ENCODE measurements at regions not wholly inside any gene's neighbourhood (a gene's known extent, or its start where the extent isn't known, plus 50 kb on each side); places are given as distances from the start of the nearest gene placed in this dataset.

DNA sequence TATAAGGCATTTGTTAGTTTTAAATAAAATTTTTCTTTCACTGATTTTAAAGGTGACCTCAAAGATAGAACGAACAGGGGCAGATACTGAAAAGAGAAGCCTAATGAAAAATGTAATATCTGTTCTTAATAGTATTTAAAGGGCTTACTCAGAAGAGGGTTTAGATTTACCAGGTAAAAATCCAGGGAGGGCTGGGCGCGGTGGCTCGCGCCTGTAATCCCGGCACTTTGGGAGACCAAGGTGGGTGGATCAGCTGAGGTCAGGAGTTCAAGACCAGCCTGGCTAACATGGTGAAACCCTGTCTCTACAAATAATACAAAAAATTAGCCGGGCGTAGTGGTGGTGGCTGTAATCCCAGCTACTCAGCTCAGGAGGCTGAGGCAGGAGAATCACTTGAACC is 108.3 kb upstream of the CNTNAP2 start:
- ChIA-PET CTCF (ENCODE audit: unreplicated experiment) (interaction anchor here (0.6 kb wide), 1 partner anchor 15 kb away, joined by 4 read pairs; no protein-coding TSS in a partner anchor), POLR2A (interaction anchor here (0.6 to 1.4 kb wide), 4 partner anchors 39 to 748 kb away, joined by 3 read pairs; no protein-coding TSS in a partner anchor)
- H3K4me2 ChIP-seq (ENCODE audit: low read length) = peak overlapping the region; percentile 39; the same call in 1 of the 2 replicates
- H3K4me1 ChIP-seq (ENCODE audit: insufficient read depth, low read length, poor library complexity, severe bottlenecking) = peaks cover 69% of the 10 kb centered on the region
- no peak overlapping the region for H3K4me3 ChIP-seq (ENCODE audit: low read depth, low read length, poor library complexity, severe bottlenecking)
- intact Hi-C loops (cut with micrococcal nuclease; ENCODE audit: unreplicated experiment) = no loop called here
- no peaks in the 10 kb centered on the region for H3K79me2 ChIP-seq (ENCODE audit: insufficient read depth, low read depth, low read length)
- H3K36me3 ChIP-seq (ENCODE audit: insufficient read depth, low read length) = no peaks in the 10 kb centered on the region; the same call in 1 of the 2 replicates
- no TSS peak for BruUV-seq (replicated peaks)
- peak overlapping the region; percentile 94 for H2AFZ ChIP-seq (ENCODE audit: low read length)
- no peaks in the 10 kb centered on the region for H3K9me3 ChIP-seq (ENCODE audit: low read length)
- H3K9me2 ChIP-seq (ENCODE audit: insufficient read depth, low read length) = no peaks in the 10 kb centered on the region
- DNase-seq (ENCODE audit: low spot score) = no peak
- TF ChIP-seq CTCF (conservative IDR thresholded peaks at IDR 0.05; ENCODE audit: low read length) (no peak), EZH2phosphoT487 (IDR thresholded peaks at IDR 0.05; ENCODE audit: borderline replicate concordance, low read depth, low read length) (no peak)
- no peaks in the 10 kb centered on the region for H4K20me1 ChIP-seq (ENCODE audit: insufficient read depth, low read length)
- H3K27ac ChIP-seq (ENCODE audit: low read depth, low read length, poor library complexity, severe bottlenecking) = no peak overlapping the region

- no peak for DNase-seq (ENCODE audit: low spot score)
- Histone ChIP-seq H3K4me1 (ENCODE audit: insufficient read depth, low read length, poor library complexity, severe bottlenecking) (peaks cover 95% of the 10 kb centered on the region), H3K4me2 (ENCODE audit: low read length) (no peak overlapping the region), H2AFZ (ENCODE audit: low read length) (peak overlapping the region; percentile 71), H3K4me3 (ENCODE audit: low read depth, low read length, poor library complexity, severe bottlenecking) (no peak overlapping the region), H4K20me1 (ENCODE audit: insufficient read depth, low read length) (no peaks in the 10 kb centered on the region), H3K9me3 (ENCODE audit: low read length) (peaks cover 12% of the 10 kb centered on the region; the same call in 1 of the 2 replicates), H3K9me2 (ENCODE audit: insufficient read depth, low read length) (no peaks in the 10 kb centered on the region), H3K27ac (ENCODE audit: low read depth, low read length, poor library complexity, severe bottlenecking) (peak overlapping the region; percentile 25), H3K36me3 (ENCODE audit: insufficient read depth, low read length) (peaks cover 13% of the 10 kb centered on the region; the same call in 1 of the 2 replicates), H3K79me2 (ENCODE audit: insufficient read depth, low read depth, low read length) (no peaks in the 10 kb centered on the region)
- POLR2A ChIA-PET = interaction anchor here (0.5 to 1.1 kb wide), 4 partner anchors 49 to 817 kb away, joined by 3 read pairs; no protein-coding TSS in a partner anchor
- TF ChIP-seq CTCF (conservative IDR thresholded peaks at IDR 0.05; ENCODE audit: low read length) (no peak), EZH2phosphoT487 (IDR thresholded peaks at IDR 0.05; ENCODE audit: borderline replicate concordance, low read depth, low read length) (no peak)
- no TSS peak for BruUV-seq (replicated peaks)
- intact Hi-C loops (cut with micrococcal nuclease; ENCODE audit: unreplicated experiment) = loop anchor here (5.0 kb wide), 1 partner anchor 158 kb away; no protein-coding TSS in a partner anchor
- CTCF ChIA-PET (ENCODE audit: unreplicated experiment) = no interaction called here
Observed at GRCh38 chr7:146004805-146005204, 111.8 kb upstream of the CNTNAP2 start.

DNA sequence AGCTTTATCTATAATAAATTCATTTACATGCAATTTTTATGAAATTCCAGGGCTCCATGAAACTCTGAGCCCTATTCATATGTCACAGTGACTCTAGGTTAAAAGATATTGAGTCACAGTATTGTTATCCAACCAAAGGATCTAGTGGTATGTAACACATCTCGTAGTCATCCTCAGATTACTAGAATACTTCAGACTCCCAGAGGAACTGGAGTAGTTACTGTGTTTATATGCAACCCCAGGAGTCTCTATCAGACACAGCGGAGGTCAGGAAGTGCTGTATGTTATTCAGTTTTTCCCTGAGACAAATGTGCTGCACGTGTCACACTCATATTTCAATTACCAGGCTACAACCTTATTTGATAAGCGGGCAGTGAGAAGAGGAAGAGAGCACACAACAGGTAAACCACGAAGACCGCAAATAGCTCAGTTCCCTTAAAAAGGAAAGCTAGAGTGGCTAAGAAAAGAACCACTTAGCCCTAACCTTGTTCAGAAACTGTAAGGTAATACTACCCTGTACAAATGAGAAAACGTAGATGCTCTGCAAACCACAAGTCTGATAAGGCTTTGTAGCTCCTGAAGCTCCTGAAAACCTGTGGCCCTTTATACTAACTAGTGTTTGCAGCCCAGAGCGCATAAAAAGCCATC is 114.0 kb upstream of the CNTNAP2 start:
- Histone ChIP-seq H3K27ac (ENCODE audit: low read depth, low read length, poor library complexity, severe bottlenecking) (peak overlapping the region; percentile 92), H4K20me1 (ENCODE audit: insufficient read depth, low read length) (no peaks in the 10 kb centered on the region), H2AFZ (ENCODE audit: low read length) (peak overlapping the region; percentile 86), H3K4me1 (ENCODE audit: insufficient read depth, low read length, poor library complexity, severe bottlenecking) (peaks cover 81% of the 10 kb centered on the region), H3K4me2 (ENCODE audit: low read length) (peak overlapping the region; percentile 54), H3K9me3 (ENCODE audit: low read length) (peaks cover 12% of the 10 kb centered on the region; the same call in 1 of the 2 replicates), H3K4me3 (ENCODE audit: low read depth, low read length, poor library complexity, severe bottlenecking) (peak overlapping the region; percentile 24), H3K36me3 (ENCODE audit: insufficient read depth, low read length) (peaks cover 13% of the 10 kb centered on the region; the same call in 1 of the 2 replicates), H3K9me2 (ENCODE audit: insufficient read depth, low read length) (no peaks in the 10 kb centered on the region), H3K79me2 (ENCODE audit: insufficient read depth, low read depth, low read length) (no peaks in the 10 kb centered on the region)
- intact Hi-C loops (cut with micrococcal nuclease; ENCODE audit: unreplicated experiment) = loop anchor here (1.0 to 5.0 kb wide), 2 partner anchors 45 to 155 kb away; no protein-coding TSS in a partner anchor
- BruUV-seq (replicated peaks) = TSS peak; percentile 87
- ChIA-PET CTCF (ENCODE audit: unreplicated experiment) (interaction anchor here (1.3 to 1.4 kb wide), 2 partner anchors 10 to 45 kb away, joined by 3 to 6 read pairs; no protein-coding TSS in a partner anchor), POLR2A (interaction anchor here (0.7 to 2.4 kb wide), 19 partner anchors 10 to 157 kb away, joined by 3 to 13 read pairs (median 3); no protein-coding TSS in a partner anchor)
- DNase-seq (ENCODE audit: low spot score) = peak; percentile 95
- no peak for TF ChIP-seq CTCF (conservative IDR thresholded peaks at IDR 0.05; ENCODE audit: low read length)

Data from OCI-LY7 (cell line).